ENCODE measurements at regions not wholly inside any gene's neighbourhood (a gene's known extent, or its start where the extent isn't known, plus 50 kb on each side); places are given as distances from the start of the nearest gene placed in this dataset.

DNA sequence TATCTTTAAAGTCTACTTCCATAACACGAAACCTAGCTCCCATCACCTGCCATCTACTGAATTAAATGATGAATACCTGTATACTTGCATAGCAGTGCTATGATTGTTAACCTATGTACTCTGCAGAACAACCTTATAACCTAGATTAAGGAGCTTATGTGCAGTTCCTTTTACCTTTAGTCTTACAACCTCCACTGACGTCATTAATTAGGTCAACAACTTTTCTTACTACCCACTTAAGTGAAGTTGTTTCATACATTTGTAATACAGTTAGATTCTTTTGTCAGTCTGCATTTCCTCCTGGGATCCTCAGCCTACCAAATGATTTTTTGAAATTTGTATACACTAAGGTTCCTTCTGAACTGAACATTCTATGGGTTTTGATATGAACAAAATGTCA, 1082.3 kb downstream of the SUCLG1 start:
- TF ChIP-seq EZH2phosphoT487 (IDR thresholded peaks at IDR 0.05; ENCODE audit: borderline replicate concordance), result no peak
- TF ChIP-seq, protein P1, sequence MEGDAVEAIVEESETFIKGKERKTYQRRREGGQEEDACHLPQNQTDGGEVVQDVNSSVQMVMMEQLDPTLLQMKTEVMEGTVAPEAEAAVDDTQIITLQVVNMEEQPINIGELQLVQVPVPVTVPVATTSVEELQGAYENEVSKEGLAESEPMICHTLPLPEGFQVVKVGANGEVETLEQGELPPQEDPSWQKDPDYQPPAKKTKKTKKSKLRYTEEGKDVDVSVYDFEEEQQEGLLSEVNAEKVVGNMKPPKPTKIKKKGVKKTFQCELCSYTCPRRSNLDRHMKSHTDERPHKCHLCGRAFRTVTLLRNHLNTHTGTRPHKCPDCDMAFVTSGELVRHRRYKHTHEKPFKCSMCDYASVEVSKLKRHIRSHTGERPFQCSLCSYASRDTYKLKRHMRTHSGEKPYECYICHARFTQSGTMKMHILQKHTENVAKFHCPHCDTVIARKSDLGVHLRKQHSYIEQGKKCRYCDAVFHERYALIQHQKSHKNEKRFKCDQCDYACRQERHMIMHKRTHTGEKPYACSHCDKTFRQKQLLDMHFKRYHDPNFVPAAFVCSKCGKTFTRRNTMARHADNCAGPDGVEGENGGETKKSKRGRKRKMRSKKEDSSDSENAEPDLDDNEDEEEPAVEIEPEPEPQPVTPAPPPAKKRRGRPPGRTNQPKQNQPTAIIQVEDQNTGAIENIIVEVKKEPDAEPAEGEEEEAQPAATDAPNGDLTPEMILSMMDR (conservative IDR thresholded peaks at IDR 0.05; ENCODE audit: low read length), result no peak
- H4K20me1 ChIP-seq (ENCODE audit: insufficient read depth, low read length, poor library complexity, severe bottlenecking), result no peaks in the 10 kb centered on the region
- no peak overlapping the region for H3K4me3 ChIP-seq (ENCODE audit: low read length, poor library complexity, severe bottlenecking)
- H3K9me2 ChIP-seq (replicated peaks; ENCODE audit: low read depth, low read length), result no peaks in the 10 kb centered on the region
- no peak overlapping the region for H2AFZ ChIP-seq (ENCODE audit: low read length)
- H3K4me1 ChIP-seq (ENCODE audit: insufficient read depth, low read length, poor library complexity, severe bottlenecking), result no peaks in the 10 kb centered on the region
- H3K9me3 ChIP-seq (ENCODE audit: insufficient read depth, low read depth, low read length), result no peaks in the 10 kb centered on the region; the same call in 1 of the 2 replicates
- H3K27me3 ChIP-seq (ENCODE audit: insufficient read depth, low read length, poor library complexity, severe bottlenecking), result no peaks in the 10 kb centered on the region
- no peak overlapping the region for H3K9ac ChIP-seq (ENCODE audit: low read depth, low read length, poor library complexity, severe bottlenecking)
- H3K79me2 ChIP-seq (ENCODE audit: insufficient read depth, low read length), result no peaks in the 10 kb centered on the region
- H3F3A ChIP-seq (ENCODE audit: low read depth), result no peaks in the 10 kb centered on the region
- H3K4me2 ChIP-seq (ENCODE audit: low read depth, low read length, poor library complexity, severe bottlenecking), result no peak overlapping the region
- no peaks in the 10 kb centered on the region for H3K36me3 ChIP-seq (ENCODE audit: insufficient read depth, low read length)

GRCh38 chr2:83370419-83370762, 1088.7 kb downstream of the SUCLG1 start:
- no peak overlapping the region for H3K4me3 ChIP-seq (ENCODE audit: low read length, poor library complexity, severe bottlenecking)
- H3K79me2 ChIP-seq (ENCODE audit: insufficient read depth, low read length), result no peaks in the 10 kb centered on the region
- H3F3A ChIP-seq (ENCODE audit: low read depth), result no peaks in the 10 kb centered on the region
- no peak overlapping the region for H3K4me2 ChIP-seq (ENCODE audit: low read depth, low read length, poor library complexity, severe bottlenecking)
- no peaks in the 10 kb centered on the region for H3K9me3 ChIP-seq (ENCODE audit: insufficient read depth, low read depth, low read length)
- H3K36me3 ChIP-seq (ENCODE audit: insufficient read depth, low read length), result no peaks in the 10 kb centered on the region
- TF ChIP-seq EZH2phosphoT487 (IDR thresholded peaks at IDR 0.05; ENCODE audit: borderline replicate concordance), result no peak
- TF ChIP-seq, protein P1 (conservative IDR thresholded peaks at IDR 0.05; ENCODE audit: low read length), result no peak
- H2AFZ ChIP-seq (ENCODE audit: low read length), result no peak overlapping the region
- no peak overlapping the region for H3K9ac ChIP-seq (ENCODE audit: low read depth, low read length, poor library complexity, severe bottlenecking)
- no peaks in the 10 kb centered on the region for H3K4me1 ChIP-seq (ENCODE audit: insufficient read depth, low read length, poor library complexity, severe bottlenecking)
- no peaks in the 10 kb centered on the region for H4K20me1 ChIP-seq (ENCODE audit: insufficient read depth, low read length, poor library complexity, severe bottlenecking)
- no peaks in the 10 kb centered on the region for H3K27me3 ChIP-seq (ENCODE audit: insufficient read depth, low read length, poor library complexity, severe bottlenecking)
- no peaks in the 10 kb centered on the region for H3K9me2 ChIP-seq (replicated peaks; ENCODE audit: low read depth, low read length)

GRCh38 chr2:83369601-83370418, 1089.3 kb downstream of the SUCLG1 start:
- Histone ChIP-seq H2AFZ (ENCODE audit: low read length) (no peak overlapping the region), H3F3A (ENCODE audit: low read depth) (no peaks in the 10 kb centered on the region), H3K9me3 (ENCODE audit: insufficient read depth, low read depth, low read length) (no peaks in the 10 kb centered on the region), H3K27me3 (ENCODE audit: insufficient read depth, low read length, poor library complexity, severe bottlenecking) (no peaks in the 10 kb centered on the region), H3K4me1 (ENCODE audit: insufficient read depth, low read length, poor library complexity, severe bottlenecking) (no peaks in the 10 kb centered on the region), H4K20me1 (ENCODE audit: insufficient read depth, low read length, poor library complexity, severe bottlenecking) (no peaks in the 10 kb centered on the region), H3K9me2 (replicated peaks; ENCODE audit: low read depth, low read length) (no peaks in the 10 kb centered on the region), H3K4me3 (ENCODE audit: low read length, poor library complexity, severe bottlenecking) (no peak overlapping the region), H3K4me2 (ENCODE audit: low read depth, low read length, poor library complexity, severe bottlenecking) (no peak overlapping the region), H3K36me3 (ENCODE audit: insufficient read depth, low read length) (no peaks in the 10 kb centered on the region), H3K9ac (ENCODE audit: low read depth, low read length, poor library complexity, severe bottlenecking) (no peak overlapping the region), H3K79me2 (ENCODE audit: insufficient read depth, low read length) (no peaks in the 10 kb centered on the region)
- TF ChIP-seq, protein P1 (conservative IDR thresholded peaks at IDR 0.05; ENCODE audit: low read length), result no peak
- TF ChIP-seq EZH2phosphoT487 (IDR thresholded peaks at IDR 0.05; ENCODE audit: borderline replicate concordance), result no peak

Data from Loucy (cell line).